GM23338 (cell line): ENCODE measurements at regions not wholly inside any gene's neighbourhood (a gene's known extent, or its start where the extent isn't known, plus 50 kb on each side); places are given as distances from the start of the nearest gene placed in this dataset.

ENCODE experiments used
- ATAC-seq: fragments of 200-7000 bp; cut with Tn5 transposase; 3 replicates; pipeline ENCODE4 v1.9.1; 2020
- DNase-seq: peaks from one replicate; pipeline ENCODE4 v3.0.0-alpha.2; 2015; ENCODE audit warnings: low spot score
- H2AFZ ChIP-seq: fragments of 200-600 bp; sonication (generic); 2 replicates; pipeline ENCODE4 v1.8.0; 2016; ENCODE audit warnings: antibody characterized with exemption, mild to moderate bottlenecking, moderate library complexity
- H3F3A ChIP-seq: fragments of 200-600 bp; sonication (generic); replicated peaks from 2 replicates; pipeline ENCODE4 v1.8.0; 2017; ENCODE audit warnings: antibody characterized with exemption, mixed run types, low read depth
- H3K27ac ChIP-seq: fragments of 200-600 bp; sonication (generic); 2 replicates; pipeline ENCODE4 v1.6.1; 2016; ENCODE audit warnings: low read depth
- H3K27me3 ChIP-seq: fragments of 200-600 bp; sonication (generic); 2 replicates; pipeline ENCODE4 v1.8.0; 2016; ENCODE audit warnings: mild to moderate bottlenecking, mixed run types, moderate library complexity; ENCODE audit not compliant: insufficient read depth
- H3K36me3 ChIP-seq: fragments of 200-600 bp; sonication (generic); 2 replicates; pipeline ENCODE4 v1.8.0; 2016; ENCODE audit warnings: mild to moderate bottlenecking; ENCODE audit not compliant: insufficient read depth
- H3K4me1 ChIP-seq: fragments of 200-600 bp; sonication (generic); 2 replicates; pipeline ENCODE4 v1.8.0; 2016; ENCODE audit warnings: mild to moderate bottlenecking, moderate library complexity; ENCODE audit not compliant: insufficient read depth
- H3K4me2 ChIP-seq: fragments of 200-600 bp; sonication (generic); 2 replicates; pipeline ENCODE4 v1.7.1; 2017; ENCODE audit warnings: mixed run types
- H3K4me3 ChIP-seq: fragments of 200-600 bp; sonication (generic); 2 replicates; pipeline ENCODE4 v1.6.1; 2016; ENCODE audit warnings: mixed run types
- H3K79me2 ChIP-seq: fragments of 200-600 bp; sonication (generic); replicated peaks from 2 replicates; pipeline ENCODE4 v1.8.0; 2017; ENCODE audit warnings: mild to moderate bottlenecking; ENCODE audit not compliant: insufficient read depth
- H3K9me2 ChIP-seq: fragments of 200-600 bp; sonication (generic); 2 replicates; pipeline ENCODE4 v1.8.0; 2017; ENCODE audit not compliant: insufficient read depth
- H4K20me1 ChIP-seq: fragments of 200-600 bp; sonication (generic); replicated peaks from 2 replicates; pipeline ENCODE4 v1.8.0; 2017; ENCODE audit warnings: mild to moderate bottlenecking; ENCODE audit not compliant: insufficient read depth
- H3K27ac Mint-ChIP-seq: 2 replicates; pipeline ENCODE4 v1.8.0; 2020; ENCODE audit warnings: inconsistent platforms, mild to moderate bottlenecking, moderate library complexity, mixed read lengths
- H3K27me3 Mint-ChIP-seq: 3 replicates; pipeline ENCODE4 v1.8.0; 2022; ENCODE audit warnings: low read depth, mild to moderate bottlenecking, moderate library complexity, mixed read lengths, inconsistent platforms; ENCODE audit not compliant: insufficient read depth, poor library complexity
- H3K36me3 Mint-ChIP-seq: 3 replicates; pipeline ENCODE4 v1.8.0; 2021; ENCODE audit warnings: low read depth, mild to moderate bottlenecking, inconsistent platforms, moderate library complexity, mixed read lengths
- H3K4me1 Mint-ChIP-seq: 3 replicates; pipeline ENCODE4 v1.8.0; 2020; ENCODE audit warnings: mild to moderate bottlenecking, inconsistent platforms, mixed read lengths
- H3K4me3 Mint-ChIP-seq: 3 replicates; pipeline ENCODE4 v1.8.0; 2021; ENCODE audit warnings: moderate library complexity, mild to moderate bottlenecking, inconsistent platforms, mixed read lengths
- H3K9me3 Mint-ChIP-seq: 3 replicates; pipeline ENCODE4 v1.8.0; 2020; ENCODE audit warnings: moderate library complexity, mild to moderate bottlenecking, inconsistent platforms, mixed read lengths
- CREB1 ChIP-seq: fragments of 250-450 bp; sonication (Bioruptor Pico); IDR thresholded peaks from 2 replicates; pipeline ENCODE4 v1.5.0; 2020; ENCODE audit warnings: low read depth, mild to moderate bottlenecking, moderate library complexity
- EZH2 ChIP-seq: fragments of 200-600 bp; sonication (generic); IDR thresholded peaks from one replicate; pipeline ENCODE4 v1.8.0; 2017; ENCODE audit warnings: antibody characterized with exemption, mild to moderate bottlenecking, low read depth; ENCODE audit not compliant: unreplicated experiment
- EZH2phosphoT487 ChIP-seq: fragments of 200-600 bp; sonication (generic); IDR thresholded peaks from one replicate; pipeline ENCODE4 v1.8.1; 2018; ENCODE audit warnings: antibody characterized with exemption; ENCODE audit not compliant: unreplicated experiment
- JUNB ChIP-seq: IDR thresholded peaks from one replicate; pipeline ENCODE4 v1.6.1; 2016; ENCODE audit warnings: antibody characterized with exemption; ENCODE audit not compliant: unreplicated experiment
- NANOG ChIP-seq: IDR thresholded peaks from 2 replicates; pipeline ENCODE4 v1.6.1; 2016; ENCODE audit warnings: antibody characterized with exemption, borderline replicate concordance
- STAT1 ChIP-seq: IDR thresholded peaks from one replicate; pipeline ENCODE4 v1.6.1; 2016; ENCODE audit warnings: antibody characterized with exemption; ENCODE audit not compliant: unreplicated experiment
- ZNF331 ChIP-seq: fragments of 250-450 bp; sonication (Bioruptor Pico); IDR thresholded peaks from 2 replicates; pipeline ENCODE4 v1.5.0; 2020; ENCODE audit warnings: low read depth, mild to moderate bottlenecking, moderate library complexity
- TF ChIP-seq, protein P1 (sequence below), 2 experiments: fragments of 200-600 bp in 1 of 2; sonication (generic) in 1 of 2; conservative IDR thresholded peaks; 2 replicates each; pipeline versions ENCODE4 v1.5.1 to v1.6.1; 2016 to 2017; ENCODE audit warnings: antibody characterized with exemption in 2 of 2, low read depth in 2 of 2, mild to moderate bottlenecking in 2 of 2, moderate library complexity in 1 of 2
- TF ChIP-seq, protein P2 (sequence below): IDR thresholded peaks from one replicate; pipeline ENCODE4 v1.6.1; 2018; ENCODE audit warnings: antibody characterized with exemption; ENCODE audit not compliant: unreplicated experiment
- TF ChIP-seq, protein P3 (sequence below): fragments of 250-450 bp; sonication (Bioruptor Pico); IDR thresholded peaks from 2 replicates; pipeline ENCODE4 v1.5.0; 2020; ENCODE audit warnings: mild to moderate bottlenecking, moderate library complexity

DNA sequence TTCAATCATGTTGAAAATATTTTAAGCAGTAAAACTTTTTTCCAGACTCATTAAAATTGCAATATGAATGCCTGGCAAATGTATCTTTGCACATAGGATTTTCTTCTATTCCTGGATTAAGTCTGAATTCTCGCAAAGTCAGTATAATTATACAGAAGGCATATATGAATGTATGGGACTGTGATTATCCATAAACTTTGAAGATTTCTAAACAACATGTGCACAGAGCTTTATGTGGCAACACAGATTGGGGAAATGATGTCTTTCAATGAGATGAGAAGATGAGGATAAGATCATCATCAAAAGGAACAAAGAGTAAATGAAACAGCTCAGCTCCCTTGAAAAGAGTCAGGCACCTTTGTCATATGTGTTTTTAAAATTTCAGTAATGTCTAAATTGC lies 635.3 kb downstream of the CDH11 start (continued):
- TF ChIP-seq EZH2, result no peak
- no peak for TF ChIP-seq STAT1
- TF ChIP-seq, protein P1, sequence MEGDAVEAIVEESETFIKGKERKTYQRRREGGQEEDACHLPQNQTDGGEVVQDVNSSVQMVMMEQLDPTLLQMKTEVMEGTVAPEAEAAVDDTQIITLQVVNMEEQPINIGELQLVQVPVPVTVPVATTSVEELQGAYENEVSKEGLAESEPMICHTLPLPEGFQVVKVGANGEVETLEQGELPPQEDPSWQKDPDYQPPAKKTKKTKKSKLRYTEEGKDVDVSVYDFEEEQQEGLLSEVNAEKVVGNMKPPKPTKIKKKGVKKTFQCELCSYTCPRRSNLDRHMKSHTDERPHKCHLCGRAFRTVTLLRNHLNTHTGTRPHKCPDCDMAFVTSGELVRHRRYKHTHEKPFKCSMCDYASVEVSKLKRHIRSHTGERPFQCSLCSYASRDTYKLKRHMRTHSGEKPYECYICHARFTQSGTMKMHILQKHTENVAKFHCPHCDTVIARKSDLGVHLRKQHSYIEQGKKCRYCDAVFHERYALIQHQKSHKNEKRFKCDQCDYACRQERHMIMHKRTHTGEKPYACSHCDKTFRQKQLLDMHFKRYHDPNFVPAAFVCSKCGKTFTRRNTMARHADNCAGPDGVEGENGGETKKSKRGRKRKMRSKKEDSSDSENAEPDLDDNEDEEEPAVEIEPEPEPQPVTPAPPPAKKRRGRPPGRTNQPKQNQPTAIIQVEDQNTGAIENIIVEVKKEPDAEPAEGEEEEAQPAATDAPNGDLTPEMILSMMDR (conservative IDR thresholded peaks at IDR 0.05; ENCODE audit: low read depth in 2 of 2), result no peak
- no peak for TF ChIP-seq NANOG
- no peak for TF ChIP-seq CREB1 (CRISPR knock-in tag)
- TF ChIP-seq, protein P2, sequence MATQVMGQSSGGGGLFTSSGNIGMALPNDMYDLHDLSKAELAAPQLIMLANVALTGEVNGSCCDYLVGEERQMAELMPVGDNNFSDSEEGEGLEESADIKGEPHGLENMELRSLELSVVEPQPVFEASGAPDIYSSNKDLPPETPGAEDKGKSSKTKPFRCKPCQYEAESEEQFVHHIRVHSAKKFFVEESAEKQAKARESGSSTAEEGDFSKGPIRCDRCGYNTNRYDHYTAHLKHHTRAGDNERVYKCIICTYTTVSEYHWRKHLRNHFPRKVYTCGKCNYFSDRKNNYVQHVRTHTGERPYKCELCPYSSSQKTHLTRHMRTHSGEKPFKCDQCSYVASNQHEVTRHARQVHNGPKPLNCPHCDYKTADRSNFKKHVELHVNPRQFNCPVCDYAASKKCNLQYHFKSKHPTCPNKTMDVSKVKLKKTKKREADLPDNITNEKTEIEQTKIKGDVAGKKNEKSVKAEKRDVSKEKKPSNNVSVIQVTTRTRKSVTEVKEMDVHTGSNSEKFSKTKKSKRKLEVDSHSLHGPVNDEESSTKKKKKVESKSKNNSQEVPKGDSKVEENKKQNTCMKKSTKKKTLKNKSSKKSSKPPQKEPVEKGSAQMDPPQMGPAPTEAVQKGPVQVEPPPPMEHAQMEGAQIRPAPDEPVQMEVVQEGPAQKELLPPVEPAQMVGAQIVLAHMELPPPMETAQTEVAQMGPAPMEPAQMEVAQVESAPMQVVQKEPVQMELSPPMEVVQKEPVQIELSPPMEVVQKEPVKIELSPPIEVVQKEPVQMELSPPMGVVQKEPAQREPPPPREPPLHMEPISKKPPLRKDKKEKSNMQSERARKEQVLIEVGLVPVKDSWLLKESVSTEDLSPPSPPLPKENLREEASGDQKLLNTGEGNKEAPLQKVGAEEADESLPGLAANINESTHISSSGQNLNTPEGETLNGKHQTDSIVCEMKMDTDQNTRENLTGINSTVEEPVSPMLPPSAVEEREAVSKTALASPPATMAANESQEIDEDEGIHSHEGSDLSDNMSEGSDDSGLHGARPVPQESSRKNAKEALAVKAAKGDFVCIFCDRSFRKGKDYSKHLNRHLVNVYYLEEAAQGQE, result no peak

DNA sequence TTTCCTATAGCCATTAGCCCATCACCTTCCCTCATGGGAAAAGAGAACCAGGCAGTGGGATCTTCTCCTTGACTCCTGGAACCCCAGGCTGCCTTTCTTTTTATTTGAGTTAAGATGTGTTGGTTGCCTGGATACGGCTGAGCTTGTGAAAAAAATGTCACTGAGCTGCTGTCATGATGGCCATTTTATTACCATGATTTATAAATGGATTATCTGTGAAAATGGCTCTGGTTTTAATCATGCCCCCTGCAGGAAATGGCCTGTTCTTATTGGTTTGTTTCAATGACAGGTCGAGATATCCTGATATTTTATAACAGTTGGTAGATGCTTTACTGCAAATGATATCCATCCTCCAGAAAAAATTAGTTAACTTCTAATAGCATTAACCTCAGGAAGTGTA lies 640.4 kb downstream of the CDH11 start:
- H3K27me3 Mint-ChIP-seq, result no peaks in the 10 kb centered on the region
- no peaks in the 10 kb centered on the region for H3K79me2 ChIP-seq
- no peak overlapping the region for H3K27ac ChIP-seq
- H3K27me3 ChIP-seq, result no peaks in the 10 kb centered on the region
- H3K4me3 Mint-ChIP-seq, result no peak overlapping the region
- H3K4me2 ChIP-seq, result no peak overlapping the region
- no peaks in the 10 kb centered on the region for H3K4me1 ChIP-seq
- DNase-seq (no peak), ATAC-seq (no peak)
- H3K36me3 Mint-ChIP-seq, result no peaks in the 10 kb centered on the region
- no peak overlapping the region for H2AFZ ChIP-seq
- H3K27ac Mint-ChIP-seq, result no peak overlapping the region
- no peaks in the 10 kb centered on the region for H3K9me3 Mint-ChIP-seq
- H3K4me1 Mint-ChIP-seq, result peaks cover 5% of the 10 kb centered on the region
- no peaks in the 10 kb centered on the region for H3F3A ChIP-seq
- no peaks in the 10 kb centered on the region for H4K20me1 ChIP-seq
- no peaks in the 10 kb centered on the region for H3K36me3 ChIP-seq
- no peaks in the 10 kb centered on the region for H3K9me2 ChIP-seq
- no peak overlapping the region for H3K4me3 ChIP-seq
- no peak for TF ChIP-seq CREB1 (CRISPR knock-in tag)
- TF ChIP-seq, protein P3, sequence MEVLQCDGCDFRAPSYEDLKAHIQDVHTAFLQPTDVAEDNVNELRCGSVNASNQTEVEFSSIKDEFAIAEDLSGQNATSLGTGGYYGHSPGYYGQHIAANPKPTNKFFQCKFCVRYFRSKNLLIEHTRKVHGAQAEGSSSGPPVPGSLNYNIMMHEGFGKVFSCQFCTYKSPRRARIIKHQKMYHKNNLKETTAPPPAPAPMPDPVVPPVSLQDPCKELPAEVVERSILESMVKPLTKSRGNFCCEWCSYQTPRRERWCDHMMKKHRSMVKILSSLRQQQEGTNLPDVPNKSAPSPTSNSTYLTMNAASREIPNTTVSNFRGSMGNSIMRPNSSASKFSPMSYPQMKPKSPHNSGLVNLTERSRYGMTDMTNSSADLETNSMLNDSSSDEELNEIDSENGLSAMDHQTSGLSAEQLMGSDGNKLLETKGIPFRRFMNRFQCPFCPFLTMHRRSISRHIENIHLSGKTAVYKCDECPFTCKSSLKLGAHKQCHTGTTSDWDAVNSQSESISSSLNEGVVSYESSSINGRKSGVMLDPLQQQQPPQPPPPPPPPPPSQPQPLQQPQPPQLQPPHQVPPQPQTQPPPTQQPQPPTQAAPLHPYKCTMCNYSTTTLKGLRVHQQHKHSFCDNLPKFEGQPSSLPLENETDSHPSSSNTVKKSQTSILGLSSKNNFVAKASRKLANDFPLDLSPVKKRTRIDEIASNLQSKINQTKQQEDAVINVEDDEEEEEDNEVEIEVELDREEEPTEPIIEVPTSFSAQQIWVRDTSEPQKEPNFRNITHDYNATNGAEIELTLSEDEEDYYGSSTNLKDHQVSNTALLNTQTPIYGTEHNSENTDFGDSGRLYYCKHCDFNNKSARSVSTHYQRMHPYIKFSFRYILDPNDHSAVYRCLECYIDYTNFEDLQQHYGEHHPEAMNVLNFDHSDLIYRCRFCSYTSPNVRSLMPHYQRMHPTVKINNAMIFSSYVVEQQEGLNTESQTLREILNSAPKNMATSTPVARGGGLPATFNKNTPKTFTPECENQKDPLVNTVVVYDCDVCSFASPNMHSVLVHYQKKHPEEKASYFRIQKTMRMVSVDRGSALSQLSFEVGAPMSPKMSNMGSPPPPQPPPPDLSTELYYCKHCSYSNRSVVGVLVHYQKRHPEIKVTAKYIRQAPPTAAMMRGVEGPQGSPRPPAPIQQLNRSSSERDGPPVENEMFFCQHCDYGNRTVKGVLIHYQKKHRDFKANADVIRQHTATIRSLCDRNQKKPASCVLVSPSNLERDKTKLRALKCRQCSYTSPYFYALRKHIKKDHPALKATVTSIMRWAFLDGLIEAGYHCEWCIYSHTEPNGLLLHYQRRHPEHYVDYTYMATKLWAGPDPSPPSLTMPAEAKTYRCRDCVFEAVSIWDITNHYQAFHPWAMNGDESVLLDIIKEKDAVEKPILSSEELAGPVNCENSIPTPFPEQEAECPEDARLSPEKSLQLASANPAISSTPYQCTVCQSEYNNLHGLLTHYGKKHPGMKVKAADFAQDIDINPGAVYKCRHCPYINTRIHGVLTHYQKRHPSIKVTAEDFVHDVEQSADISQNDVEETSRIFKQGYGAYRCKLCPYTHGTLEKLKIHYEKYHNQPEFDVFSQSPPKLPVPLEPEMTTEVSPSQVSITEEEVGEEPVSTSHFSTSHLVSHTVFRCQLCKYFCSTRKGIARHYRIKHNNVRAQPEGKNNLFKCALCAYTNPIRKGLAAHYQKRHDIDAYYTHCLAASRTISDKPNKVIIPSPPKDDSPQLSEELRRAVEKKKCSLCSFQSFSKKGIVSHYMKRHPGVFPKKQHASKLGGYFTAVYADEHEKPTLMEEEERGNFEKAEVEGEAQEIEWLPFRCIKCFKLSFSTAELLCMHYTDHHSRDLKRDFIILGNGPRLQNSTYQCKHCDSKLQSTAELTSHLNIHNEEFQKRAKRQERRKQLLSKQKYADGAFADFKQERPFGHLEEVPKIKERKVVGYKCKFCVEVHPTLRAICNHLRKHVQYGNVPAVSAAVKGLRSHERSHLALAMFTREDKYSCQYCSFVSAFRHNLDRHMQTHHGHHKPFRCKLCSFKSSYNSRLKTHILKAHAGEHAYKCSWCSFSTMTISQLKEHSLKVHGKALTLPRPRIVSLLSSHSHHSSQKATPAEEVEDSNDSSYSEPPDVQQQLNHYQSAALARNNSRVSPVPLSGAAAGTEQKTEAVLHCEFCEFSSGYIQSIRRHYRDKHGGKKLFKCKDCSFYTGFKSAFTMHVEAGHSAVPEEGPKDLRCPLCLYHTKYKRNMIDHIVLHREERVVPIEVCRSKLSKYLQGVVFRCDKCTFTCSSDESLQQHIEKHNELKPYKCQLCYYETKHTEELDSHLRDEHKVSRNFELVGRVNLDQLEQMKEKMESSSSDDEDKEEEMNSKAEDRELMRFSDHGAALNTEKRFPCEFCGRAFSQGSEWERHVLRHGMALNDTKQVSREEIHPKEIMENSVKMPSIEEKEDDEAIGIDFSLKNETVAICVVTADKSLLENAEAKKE (CRISPR knock-in tag), result no peak
- no peak for TF ChIP-seq JUNB
- TF ChIP-seq ZNF331, result no peak
- TF ChIP-seq STAT1, result no peak
- no peak for TF ChIP-seq EZH2phosphoT487
- TF ChIP-seq, protein P2, result no peak
